Type B pancreatic cell (in vitro differentiated cells): ENCODE measurements at regions not wholly inside any gene's neighbourhood (a gene's known extent, or its start where the extent isn't known, plus 50 kb on each side); places are given as distances from the start of the nearest gene placed in this dataset.
"Not testable (repeated sequence)": the region's sequence is repeated elsewhere in the genome, so short reads cannot be mapped to it uniquely, and the experiment has no call there.

Source experiments
- DNase-seq: peaks from one replicate; pipeline ENCODE4 v3.0.0; 2021; ENCODE audit warnings: mixed read lengths; ENCODE audit not compliant: unreplicated experiment; ENCODE audit errors: extremely low spot score
- H3K27ac Mint-ChIP-seq: 2 replicates; pipeline ENCODE4 v1.8.0; 2021; ENCODE audit warnings: mild to moderate bottlenecking, mixed read lengths
- H3K27me3 Mint-ChIP-seq: 2 replicates; pipeline ENCODE4 v1.8.0; 2021; ENCODE audit warnings: mixed read lengths
- H3K36me3 Mint-ChIP-seq: 2 replicates; pipeline ENCODE4 v1.8.0; 2021; ENCODE audit warnings: mixed read lengths
- H3K4me1 Mint-ChIP-seq: one replicate; pipeline ENCODE4 v1.8.0; 2021; ENCODE audit warnings: mixed read lengths; ENCODE audit not compliant: unreplicated experiment
- H3K4me3 Mint-ChIP-seq: 2 replicates; pipeline ENCODE4 v1.8.0; 2021; ENCODE audit warnings: mild to moderate bottlenecking, mixed read lengths
- H3K9me3 Mint-ChIP-seq: 2 replicates; pipeline ENCODE4 v1.8.0; 2021; ENCODE audit warnings: mixed read lengths
- TF ChIP-seq, protein P1 (sequence below): fragments of 200-600 bp; sonication (generic); conservative IDR thresholded peaks from 2 replicates; pipeline ENCODE4 v1.5.0; 2021; ENCODE audit warnings: antibody characterized with exemption, mild to moderate bottlenecking

DNA sequence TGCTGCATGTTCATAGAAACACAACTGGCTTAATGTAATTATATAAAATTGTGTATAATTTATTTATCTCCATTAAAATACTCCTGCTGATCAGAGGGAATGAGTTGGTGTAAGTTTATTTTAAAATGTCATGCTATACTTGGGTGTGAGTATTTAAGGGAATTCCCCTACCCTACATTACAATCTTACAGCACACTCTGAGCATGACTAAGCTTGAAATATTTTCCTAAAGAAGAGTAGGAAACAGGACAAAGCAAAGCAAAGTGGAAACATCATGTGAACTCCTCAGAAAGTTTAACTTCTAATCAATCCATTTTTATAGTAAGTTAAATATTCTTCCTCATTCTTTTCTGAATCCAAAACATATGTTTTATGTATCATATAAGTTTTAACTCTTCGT is 1271.3 kb downstream of the EFNA5 start:
- no peak overlapping the region for H3K27ac Mint-ChIP-seq

DNA sequence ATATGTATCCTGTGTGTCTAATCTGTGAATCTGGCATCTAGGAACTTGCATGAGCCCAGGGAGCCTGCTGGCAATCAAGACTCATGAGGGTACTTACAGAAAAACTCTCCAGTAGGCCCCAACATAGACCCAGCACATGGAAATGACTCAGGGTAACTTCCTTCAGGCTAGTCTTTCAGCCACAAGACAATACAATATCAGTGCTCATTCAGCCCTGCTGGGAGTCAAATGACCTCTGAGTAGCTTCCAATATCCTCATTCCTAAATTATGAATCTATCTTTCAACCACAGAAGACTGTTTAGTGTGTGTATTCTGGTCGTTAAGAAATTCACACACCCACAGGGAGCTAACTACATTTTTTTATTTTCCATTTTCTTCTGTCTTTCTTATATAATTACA is 1273.0 kb downstream of the EFNA5 start:
- H3K36me3 Mint-ChIP-seq, result no peaks in the 10 kb centered on the region
- H3K4me1 Mint-ChIP-seq, result no peaks in the 10 kb centered on the region
- H3K9me3 Mint-ChIP-seq, result no peaks in the 10 kb centered on the region
- no peak overlapping the region for H3K27ac Mint-ChIP-seq
- no peak for DNase-seq
- TF ChIP-seq, protein P1, sequence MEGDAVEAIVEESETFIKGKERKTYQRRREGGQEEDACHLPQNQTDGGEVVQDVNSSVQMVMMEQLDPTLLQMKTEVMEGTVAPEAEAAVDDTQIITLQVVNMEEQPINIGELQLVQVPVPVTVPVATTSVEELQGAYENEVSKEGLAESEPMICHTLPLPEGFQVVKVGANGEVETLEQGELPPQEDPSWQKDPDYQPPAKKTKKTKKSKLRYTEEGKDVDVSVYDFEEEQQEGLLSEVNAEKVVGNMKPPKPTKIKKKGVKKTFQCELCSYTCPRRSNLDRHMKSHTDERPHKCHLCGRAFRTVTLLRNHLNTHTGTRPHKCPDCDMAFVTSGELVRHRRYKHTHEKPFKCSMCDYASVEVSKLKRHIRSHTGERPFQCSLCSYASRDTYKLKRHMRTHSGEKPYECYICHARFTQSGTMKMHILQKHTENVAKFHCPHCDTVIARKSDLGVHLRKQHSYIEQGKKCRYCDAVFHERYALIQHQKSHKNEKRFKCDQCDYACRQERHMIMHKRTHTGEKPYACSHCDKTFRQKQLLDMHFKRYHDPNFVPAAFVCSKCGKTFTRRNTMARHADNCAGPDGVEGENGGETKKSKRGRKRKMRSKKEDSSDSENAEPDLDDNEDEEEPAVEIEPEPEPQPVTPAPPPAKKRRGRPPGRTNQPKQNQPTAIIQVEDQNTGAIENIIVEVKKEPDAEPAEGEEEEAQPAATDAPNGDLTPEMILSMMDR, result no peak
- H3K4me3 Mint-ChIP-seq, result no peak overlapping the region
- H3K27me3 Mint-ChIP-seq, result no peaks in the 10 kb centered on the region

More for the DNA sequence above, 1271.3 kb downstream of the EFNA5 start:
- H3K4me3 Mint-ChIP-seq, result no peak overlapping the region
- no peaks in the 10 kb centered on the region for H3K4me1 Mint-ChIP-seq
- H3K27me3 Mint-ChIP-seq, result no peaks in the 10 kb centered on the region
- H3K9me3 Mint-ChIP-seq, result no peaks in the 10 kb centered on the region
- TF ChIP-seq, protein P1, result no peak
- H3K36me3 Mint-ChIP-seq, result no peaks in the 10 kb centered on the region
- no peak for DNase-seq

DNA sequence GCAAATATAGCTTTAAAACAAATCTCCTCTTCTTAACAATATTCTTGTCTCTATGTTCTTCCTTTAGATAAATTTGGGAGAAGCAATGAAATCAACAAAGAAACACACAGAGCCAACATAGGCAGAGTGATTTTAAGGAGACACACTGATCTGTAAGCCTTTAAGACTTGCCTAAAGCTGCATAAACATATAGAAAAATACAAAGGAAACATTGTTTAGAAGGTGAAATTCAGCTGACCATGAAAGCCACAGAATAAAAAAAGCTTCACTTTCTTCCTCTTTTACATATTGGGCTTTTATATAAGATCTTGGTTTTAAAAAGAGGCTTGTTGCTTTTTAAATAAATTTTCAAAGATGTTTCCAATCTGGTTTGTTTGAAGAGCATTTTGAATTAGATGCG is 1277.5 kb downstream of the EFNA5 start:
- Mint-ChIP-seq H3K4me1 (no peaks in the 10 kb centered on the region), H3K4me3 (no peak overlapping the region), H3K9me3 (no peaks in the 10 kb centered on the region), H3K27ac (no peak overlapping the region), H3K36me3 (no peaks in the 10 kb centered on the region), H3K27me3 (no peaks in the 10 kb centered on the region)
- TF ChIP-seq, protein P1, result no peak
- DNase-seq, result no peak

DNA sequence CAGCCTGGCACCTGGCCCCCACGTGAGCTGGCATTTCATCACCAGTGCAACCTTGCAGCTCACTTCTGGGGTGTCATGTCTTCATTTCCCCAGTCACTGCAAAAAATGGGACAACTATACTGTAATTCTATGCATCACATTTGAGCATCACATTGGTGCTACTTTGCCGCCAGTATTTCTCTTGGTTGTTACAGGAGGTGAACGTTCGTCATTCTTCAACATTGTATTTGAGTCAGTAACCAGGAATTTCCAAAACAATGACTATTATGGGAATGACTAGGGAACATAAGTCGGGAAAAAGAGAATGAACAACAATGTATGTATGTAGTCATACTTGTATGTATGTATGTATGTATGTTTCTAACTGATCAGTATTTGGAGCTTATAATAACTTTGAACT is 1278.0 kb downstream of the EFNA5 start:
- no peaks in the 10 kb centered on the region for H3K9me3 Mint-ChIP-seq
- TF ChIP-seq, protein P1, result no peak
- no peaks in the 10 kb centered on the region for H3K27me3 Mint-ChIP-seq
- H3K4me1 Mint-ChIP-seq, result no peaks in the 10 kb centered on the region
- H3K27ac Mint-ChIP-seq, result no peak overlapping the region
- no peak overlapping the region for H3K4me3 Mint-ChIP-seq
- H3K36me3 Mint-ChIP-seq, result no peaks in the 10 kb centered on the region
- no peak for DNase-seq

DNA sequence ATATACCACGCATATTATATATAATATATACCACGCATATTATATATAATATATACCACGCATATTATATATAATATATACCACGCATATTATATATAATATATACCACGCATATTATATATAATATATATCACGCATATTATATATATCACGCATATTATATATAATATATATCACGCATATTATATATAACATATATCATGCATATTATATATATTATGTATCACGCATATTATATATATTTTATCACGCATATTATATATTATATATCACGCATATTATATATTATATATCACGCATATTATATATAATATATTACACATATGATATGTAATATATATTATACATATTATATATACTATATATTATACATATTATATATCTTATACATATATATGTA is 1283.0 kb downstream of the EFNA5 start:
- not testable (repeated sequence) for H3K27ac Mint-ChIP-seq, H3K4me1 Mint-ChIP-seq, H3K4me3 Mint-ChIP-seq, DNase-seq, H3K27me3 Mint-ChIP-seq, H3K36me3 Mint-ChIP-seq, H3K9me3 Mint-ChIP-seq

DNA sequence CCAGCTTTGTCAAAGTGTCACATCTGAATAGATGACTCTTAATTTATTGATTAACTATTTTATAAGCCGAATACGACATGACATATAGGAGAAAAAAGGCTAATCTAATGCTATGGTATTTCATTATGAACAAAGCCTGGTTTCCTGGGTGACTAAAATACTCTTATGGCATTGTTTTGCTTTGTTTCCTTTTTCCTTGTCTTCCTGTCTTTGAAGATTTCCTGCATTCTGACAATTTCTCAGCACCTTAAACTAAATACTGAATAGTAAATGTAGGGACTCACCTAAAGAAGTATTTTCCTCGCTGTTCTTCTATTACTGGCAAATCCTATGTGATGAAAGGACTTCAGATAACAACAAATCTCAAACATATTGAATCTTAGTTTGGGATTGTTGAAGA is 1284.5 kb downstream of the EFNA5 start:
- TF ChIP-seq, protein P1, result no peak
- Mint-ChIP-seq H3K36me3 (no peaks in the 10 kb centered on the region), H3K9me3 (no peaks in the 10 kb centered on the region), H3K27ac (no peak overlapping the region), H3K27me3 (no peaks in the 10 kb centered on the region), H3K4me3 (no peak overlapping the region), H3K4me1 (no peaks in the 10 kb centered on the region)
- DNase-seq, result no peak
